ENCODE measurements at regions not wholly inside any gene's neighbourhood (a gene's known extent, or its start where the extent isn't known, plus 50 kb on each side); places are given as distances from the start of the nearest gene placed in this dataset.
"Not testable (repeated sequence)": the region's sequence is repeated elsewhere in the genome, so short reads cannot be mapped to it uniquely, and the experiment has no call there.

DNA sequence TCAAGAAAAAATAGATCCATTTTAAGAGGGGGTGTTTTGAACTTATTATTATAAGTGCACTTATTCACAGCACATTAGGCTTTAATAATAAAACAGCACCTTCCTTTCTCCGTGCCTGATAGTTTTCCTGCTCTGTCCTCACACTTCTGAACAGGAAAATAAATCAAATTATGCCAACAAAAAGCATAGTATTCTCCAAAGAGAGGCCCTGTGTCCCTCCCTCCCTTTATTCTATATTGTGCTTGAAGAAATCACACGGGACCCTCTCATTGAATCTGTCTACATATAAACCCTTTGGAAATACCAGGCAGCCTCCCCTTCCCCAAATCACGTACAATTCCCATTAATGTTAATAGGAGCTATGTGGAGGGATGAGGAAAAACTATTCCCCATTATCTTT is 462.9 kb upstream of the NRSN1 start:
- no peak for DNase-seq
- in situ Hi-C loops (cut with MboI; ENCODE audit: low pct_unique_long_range_greater_than_20kb, low sequenced_read_pairs) = no loop called here

- no peak for DNase-seq
- in situ Hi-C loops (cut with MboI; ENCODE audit: low pct_unique_long_range_greater_than_20kb, low sequenced_read_pairs) = no loop called here
Measured at GRCh38 chr6:23663652-23664051, 462.4 kb upstream of the NRSN1 start.

- in situ Hi-C loops (cut with MboI; ENCODE audit: low pct_unique_long_range_greater_than_20kb, low sequenced_read_pairs); DNase-seq: not testable (repeated sequence)
Measured at GRCh38 chr6:23665911-23666310, 460.1 kb upstream of the NRSN1 start.

- in situ Hi-C loops (cut with MboI; ENCODE audit: low pct_unique_long_range_greater_than_20kb, low sequenced_read_pairs) = no loop called here
- no peak for DNase-seq
Measured at GRCh38 chr6:23672737-23673136, 453.3 kb upstream of the NRSN1 start.

GRCh38 chr6:23678626-23679025 is 447.4 kb upstream of the NRSN1 start:
- DNase-seq = no peak
- in situ Hi-C loops (cut with MboI; ENCODE audit: low pct_unique_long_range_greater_than_20kb, low sequenced_read_pairs) = no loop called here

- no peak for DNase-seq
- in situ Hi-C loops (cut with MboI; ENCODE audit: low pct_unique_long_range_greater_than_20kb, low sequenced_read_pairs) = no loop called here
Measured at GRCh38 chr6:23681743-23682142, 444.3 kb upstream of the NRSN1 start.

GRCh38 chr6:23688650-23689049 is 437.4 kb upstream of the NRSN1 start:
- in situ Hi-C loops (cut with MboI; ENCODE audit: low pct_unique_long_range_greater_than_20kb, low sequenced_read_pairs) = no loop called here
- DNase-seq = no peak

DNA sequence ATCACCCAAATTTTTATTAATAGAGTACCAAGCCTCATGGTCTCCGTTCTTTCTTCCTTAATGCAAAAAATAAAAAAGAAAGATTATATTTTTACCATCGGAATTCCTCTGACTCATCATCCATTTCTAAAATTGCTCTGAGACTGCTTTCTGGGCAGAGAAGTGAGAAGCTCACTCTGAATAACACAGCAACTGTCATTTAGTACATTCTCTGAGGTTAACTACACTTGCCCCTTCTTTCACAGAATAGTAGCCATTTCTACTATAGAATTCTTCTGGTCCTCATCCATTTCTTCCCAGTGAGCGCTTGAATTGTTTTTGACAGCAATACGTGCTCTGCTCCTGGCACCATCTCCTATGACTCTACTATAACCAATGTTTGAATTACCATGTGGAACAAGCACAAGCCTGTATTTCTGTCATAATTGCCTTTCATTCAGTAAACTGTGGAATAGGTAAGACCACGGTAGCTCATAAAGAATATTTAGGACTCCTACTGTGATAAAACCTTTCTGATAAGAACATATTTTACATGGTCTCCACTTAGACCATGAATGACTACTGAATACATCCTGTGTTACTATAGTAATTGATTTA is 435.5 kb upstream of the NRSN1 start:
- DNase-seq = no peak
- in situ Hi-C loops (cut with MboI; ENCODE audit: low pct_unique_long_range_greater_than_20kb, low sequenced_read_pairs) = no loop called here

DNA sequence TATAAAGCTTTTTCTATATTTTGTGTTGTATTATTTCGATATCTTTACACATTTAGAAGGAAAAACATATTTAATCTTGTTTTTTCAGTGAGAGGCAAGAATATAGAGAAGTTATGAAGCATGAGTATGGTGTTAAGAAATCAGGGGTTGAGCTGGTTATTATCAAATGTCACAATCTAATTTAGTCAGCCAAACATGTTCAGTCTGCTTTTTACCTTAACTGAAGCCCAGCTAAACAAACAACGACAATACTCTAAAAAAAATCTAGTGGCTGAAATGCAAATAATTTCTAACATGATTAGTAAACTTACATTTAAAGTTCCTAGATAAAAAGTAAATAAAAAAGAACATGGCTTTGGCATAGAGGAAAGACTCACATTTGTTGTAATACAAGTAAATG is 433.8 kb upstream of the NRSN1 start:
- in situ Hi-C loops (cut with MboI; ENCODE audit: low pct_unique_long_range_greater_than_20kb, low sequenced_read_pairs) = no loop called here
- DNase-seq = no peak

DNA sequence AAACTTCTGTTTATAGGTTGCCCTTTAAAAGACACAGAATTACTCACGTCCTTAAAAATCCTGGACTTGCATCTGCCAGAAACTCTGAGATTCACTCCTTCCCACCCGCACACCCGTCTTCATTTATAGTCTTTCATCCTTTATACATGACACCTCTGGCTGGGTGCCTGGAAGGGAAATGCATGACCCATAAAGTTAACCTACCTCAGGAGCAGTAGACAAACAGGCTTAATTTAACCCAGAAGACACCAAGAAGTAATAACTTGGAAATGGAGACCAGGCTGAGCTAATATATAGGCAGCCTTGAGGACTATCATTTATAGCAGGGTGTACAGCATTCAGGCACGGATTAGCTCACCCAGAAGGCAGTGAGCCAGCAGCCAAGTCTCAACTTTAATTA is 429.0 kb upstream of the NRSN1 start:
- in situ Hi-C loops (cut with MboI; ENCODE audit: low pct_unique_long_range_greater_than_20kb, low sequenced_read_pairs) = no loop called here
- DNase-seq = no peak

GRCh38 chr6:23704479-23705052 is 421.4 kb upstream of the NRSN1 start:
- no peak for DNase-seq
- in situ Hi-C loops (cut with MboI; ENCODE audit: low pct_unique_long_range_greater_than_20kb, low sequenced_read_pairs) = no loop called here

- DNase-seq = no peak
- in situ Hi-C loops (cut with MboI; ENCODE audit: low pct_unique_long_range_greater_than_20kb, low sequenced_read_pairs) = no loop called here
Measured at GRCh38 chr6:23705697-23706096, 420.3 kb upstream of the NRSN1 start.

GRCh38 chr6:23712756-23713155 is 413.3 kb upstream of the NRSN1 start:
- in situ Hi-C loops (cut with MboI; ENCODE audit: low pct_unique_long_range_greater_than_20kb, low sequenced_read_pairs) = no loop called here
- DNase-seq = no peak

DNA sequence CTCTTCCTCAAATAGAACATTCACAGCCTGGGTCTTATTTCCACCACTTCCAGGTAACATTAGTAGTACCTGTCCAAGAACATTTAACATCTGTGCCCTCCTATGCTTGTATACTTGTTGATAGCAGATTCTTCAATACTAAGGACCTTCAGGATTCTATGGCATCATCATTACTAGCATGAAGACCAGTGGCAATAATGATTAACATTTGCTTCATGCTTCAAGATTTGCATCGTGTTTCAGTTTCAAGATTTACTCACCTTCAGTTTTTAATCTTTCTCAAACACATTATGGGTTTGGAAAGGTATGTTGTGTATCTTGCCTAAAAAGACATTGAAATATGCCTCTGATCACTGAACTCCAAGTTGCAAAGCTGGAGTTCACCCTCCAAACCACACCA is 412.8 kb upstream of the NRSN1 start:
- in situ Hi-C loops (cut with MboI; ENCODE audit: low pct_unique_long_range_greater_than_20kb, low sequenced_read_pairs) = no loop called here
- no peak for DNase-seq

DNA sequence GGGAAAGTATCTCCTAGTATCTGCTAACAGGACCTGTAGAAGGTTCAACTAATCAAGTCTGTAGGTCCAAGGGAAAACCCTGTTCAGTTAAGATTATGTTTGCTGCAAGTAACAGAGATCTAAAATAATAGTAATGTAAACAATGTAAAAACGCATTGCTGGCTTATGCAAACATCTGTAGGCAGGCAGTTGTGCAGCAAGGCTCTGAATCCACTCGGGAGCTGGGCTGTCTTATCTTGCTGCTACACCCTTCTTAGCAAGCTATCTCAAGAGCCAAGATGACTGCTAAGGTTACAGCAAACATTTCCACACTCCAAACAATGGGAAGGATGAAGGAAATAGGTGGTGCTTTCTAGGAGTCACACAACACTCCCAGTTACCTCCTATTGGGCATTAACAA is 397.3 kb upstream of the NRSN1 start:
- in situ Hi-C loops (cut with MboI; ENCODE audit: low pct_unique_long_range_greater_than_20kb, low sequenced_read_pairs) = no loop called here
- no peak for DNase-seq

DNA sequence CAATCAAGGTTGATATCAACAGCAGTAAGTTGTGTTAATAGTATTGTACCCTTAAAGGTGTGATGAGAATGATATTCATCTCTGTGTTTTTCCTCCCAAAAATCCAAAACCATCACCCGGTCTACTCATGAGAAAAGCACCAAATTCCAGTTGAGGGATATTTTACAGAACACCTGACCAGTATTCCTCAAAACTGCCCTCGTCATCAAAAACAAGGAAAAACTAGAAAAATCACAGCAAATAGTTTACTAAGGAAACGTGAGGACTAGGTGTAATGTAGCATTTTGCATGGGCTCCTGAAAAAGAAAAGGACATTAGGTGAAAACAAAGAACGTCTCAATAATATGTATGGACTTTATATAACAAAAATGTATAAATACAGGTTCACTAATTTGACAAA is 394.4 kb upstream of the NRSN1 start:
- no peak for DNase-seq
- in situ Hi-C loops (cut with MboI; ENCODE audit: low pct_unique_long_range_greater_than_20kb, low sequenced_read_pairs) = no loop called here

GRCh38 chr6:23732521-23732920 is 393.5 kb upstream of the NRSN1 start:
- in situ Hi-C loops (cut with MboI; ENCODE audit: low pct_unique_long_range_greater_than_20kb, low sequenced_read_pairs) = no loop called here
- DNase-seq = no peak

DNA sequence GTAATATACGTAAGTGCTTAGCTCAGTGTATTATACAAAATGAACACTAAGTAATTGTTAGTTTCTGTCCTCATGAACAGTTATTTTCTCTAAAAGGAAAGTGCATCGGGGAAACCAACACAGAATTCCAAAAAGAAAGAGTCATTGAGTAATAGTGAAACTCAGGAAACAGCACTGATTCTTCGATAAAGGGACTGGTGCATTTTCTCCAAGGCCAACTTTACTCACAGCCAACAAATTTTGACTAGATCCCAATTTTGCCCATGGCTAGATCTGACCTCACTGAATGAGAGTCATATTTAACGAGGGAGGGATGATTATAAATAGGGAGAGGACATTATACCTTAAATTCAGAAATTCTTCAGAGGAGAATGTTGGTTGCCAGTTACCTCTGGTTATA is 390.9 kb upstream of the NRSN1 start:
- DNase-seq = no peak

DNA sequence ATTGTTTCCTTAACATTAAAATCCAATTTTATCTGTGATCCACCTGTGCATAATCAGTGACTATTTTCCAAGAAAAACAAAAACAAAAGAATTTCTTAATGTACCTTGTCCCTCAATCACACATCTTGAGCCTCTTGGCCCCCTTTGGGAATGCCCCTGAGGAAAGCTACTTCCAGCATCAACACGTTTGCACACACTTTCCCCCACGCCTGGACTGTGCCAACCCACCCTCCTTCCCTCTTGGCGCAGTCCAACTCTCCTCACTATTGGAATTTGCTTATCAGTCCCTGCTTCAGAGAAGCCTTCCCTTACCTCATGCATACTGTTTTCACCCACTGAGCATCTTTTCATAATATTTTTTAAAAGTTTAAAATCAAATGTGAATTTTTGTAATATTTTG is 389.4 kb upstream of the NRSN1 start:
- DNase-seq = no peak
- in situ Hi-C loops (cut with MboI; ENCODE audit: low pct_unique_long_range_greater_than_20kb, low sequenced_read_pairs) = no loop called here

More for the DNA sequence above, 390.9 kb upstream of the NRSN1 start:
- in situ Hi-C loops (cut with MboI; ENCODE audit: low pct_unique_long_range_greater_than_20kb, low sequenced_read_pairs) = no loop called here

GRCh38 chr6:23747239-23747638 is 378.8 kb upstream of the NRSN1 start:
- no peak for DNase-seq

GRCh38 chr6:23752414-23752813 is 373.6 kb upstream of the NRSN1 start:
- in situ Hi-C loops (cut with MboI; ENCODE audit: low pct_unique_long_range_greater_than_20kb, low sequenced_read_pairs) = no loop called here
- no peak for DNase-seq

More at GRCh38 chr6:23747239-23747638, 378.8 kb upstream of the NRSN1 start:
- in situ Hi-C loops (cut with MboI; ENCODE audit: low pct_unique_long_range_greater_than_20kb, low sequenced_read_pairs) = no loop called here
